GM12878 (cell line): ENCODE measurements at regions not wholly inside any gene's neighbourhood (a gene's known extent, or its start where the extent isn't known, plus 50 kb on each side); places are given as distances from the start of the nearest gene placed in this dataset.

Experiments
- ATAC-seq: fragments of 200-7000 bp; cut with Tn5 transposase; 3 replicates; pipeline ENCODE4 v1.9.1; 2020; ENCODE audit warnings: mild to moderate bottlenecking, moderate library complexity
- BruUV-seq: library from RNA; stranded (reverse); fragments of 400-500 nt; replicated peaks from 2 replicates; lab custom pipeline; 2021; lab: Mats Ljungman, UMichigan
- CTCF ChIA-PET: fragments of 300-600 bp; sonication (Branson Sonifier 250); formaldehyde crosslinking; extraction: SDS; loops from one replicate; lab custom pipeline; 2021; ENCODE audit warnings: inconsistent platforms; lab: Yijun Ruan, JAX
- POLR2A ChIA-PET: fragments of 350-600 bp; formaldehyde crosslinking; extraction: SDS; loops from one replicate; lab custom pipeline; 2021; ENCODE audit warnings: inconsistent platforms; lab: Charles Lee
- RAD21 ChIA-PET: fragments of 300-600 bp; sonication (Branson Sonifier 250); formaldehyde crosslinking; loops from one replicate; lab custom pipeline; 2023; ENCODE audit warnings: antibody characterized with exemption; ENCODE audit not compliant: unreplicated experiment; lab: Charles Lee
- SMC1A ChIA-PET: fragments of 300-600 bp; sonication (Branson Sonifier 250); formaldehyde crosslinking; loops from one replicate; lab custom pipeline; 2023; ENCODE audit not compliant: unreplicated experiment, uncharacterized antibody; lab: Charles Lee
- DNase-seq: peaks from one replicate; pipeline ENCODE4 v3.0.0-alpha.2; 2011; ENCODE audit warnings: low read depth, low spot score
- FAIRE-seq: peaks from 3 replicates; lab custom pipeline; 2011; peaks lifted over from hg19 to GRCh38; lab: Jason Lieb, UNC
- H2AFZ ChIP-seq: 2 replicates; pipeline ENCODE4 v1.6.0; 2011; ENCODE audit warnings: low read depth, low read length, control low read depth; ENCODE audit not compliant: control insufficient read depth
- H3K27ac ChIP-seq: 2 replicates; pipeline ENCODE4 v1.5.1; 2011; ENCODE audit warnings: control low read depth; ENCODE audit not compliant: control insufficient read depth, insufficient read depth
- H3K27me3 ChIP-seq, 2 experiments: replicated peaks in 1 of 2; 2 replicates each; pipeline versions ENCODE4 v1.6.0 to v1.6.1; 2011; ENCODE audit warnings: low read length in 1 of 2; ENCODE audit not compliant: control insufficient read depth in 2 of 2, insufficient read depth in 2 of 2
- H3K36me3 ChIP-seq, 2 experiments: 2 replicates each; pipeline ENCODE4 v1.5.1; 2011; ENCODE audit warnings: low read length in 1 of 2; ENCODE audit not compliant: control insufficient read depth in 2 of 2, insufficient read depth in 2 of 2
- H3K4me1 ChIP-seq: 2 replicates; pipeline ENCODE4 v1.6.1; 2011; ENCODE audit warnings: mild to moderate bottlenecking, low read length, moderate library complexity, mixed read lengths; ENCODE audit not compliant: control insufficient read depth, insufficient read depth
- H3K4me2 ChIP-seq: 2 replicates; pipeline ENCODE4 v1.6.0; 2011; ENCODE audit warnings: control low read depth; ENCODE audit not compliant: control insufficient read depth, insufficient read depth
- H3K4me3 ChIP-seq: fragments of 200-600 bp; sonication (generic); 2 replicates; pipeline ENCODE4 v1.5.1; 2016
- H3K79me2 ChIP-seq: 2 replicates; pipeline ENCODE4 v1.6.0; 2011; ENCODE audit warnings: low read length; ENCODE audit not compliant: control insufficient read depth, insufficient read depth
- H3K9ac ChIP-seq: 2 replicates; pipeline ENCODE4 v1.8.0; 2011; ENCODE audit warnings: low read length, control low read depth, mixed read lengths; ENCODE audit not compliant: control insufficient read depth, insufficient read depth
- H3K9me3 ChIP-seq: replicated peaks from 3 replicates; pipeline ENCODE4 v1.5.1; 2011; ENCODE audit warnings: mild to moderate bottlenecking, low read length; ENCODE audit not compliant: control insufficient read depth, insufficient read depth
- H4K20me1 ChIP-seq: 2 replicates; pipeline ENCODE4 v1.6.0; 2011; ENCODE audit not compliant: control insufficient read depth, insufficient read depth
- ASH2L ChIP-seq: fragments of 300-600, 200-600 bp; sonication (generic); IDR thresholded peaks from 2 replicates; pipeline ENCODE4 v1.6.1; 2017; ENCODE audit warnings: low read depth, mild to moderate bottlenecking, borderline replicate concordance
- CEBPB ChIP-seq, 2 experiments: fragments of 150-350 bp in 1 of 2; IDR thresholded peaks; 2 replicates each; pipeline ENCODE4 v1.6.1; 2012 to 2014; ENCODE audit warnings: low read depth in 2 of 2, low read length in 2 of 2, borderline replicate concordance in 1 of 2, inconsistent platforms in 1 of 2
- CREB1 ChIP-seq: IDR thresholded peaks from 2 replicates; pipeline ENCODE4 v1.6.1; 2012; ENCODE audit warnings: low read depth, mild to moderate bottlenecking, inconsistent platforms
- EGR1 ChIP-seq, 2 experiments: IDR thresholded peaks; 1 replicate in 1 of 2; 2 replicates in 1 of 2; pipeline ENCODE4 v1.6.1; 2011 to 2012; ENCODE audit warnings: low read depth in 2 of 2, low read length in 2 of 2, borderline replicate concordance in 1 of 2, mild to moderate bottlenecking in 1 of 2, moderate library complexity in 1 of 2
- ESRRA ChIP-seq: IDR thresholded peaks from 2 replicates; pipeline ENCODE4 v1.6.1; 2012; ENCODE audit warnings: mild to moderate bottlenecking, low read length, improper control_type of control experiment
- KAT2A ChIP-seq: conservative IDR thresholded peaks from 2 replicates; pipeline ENCODE4 v1.6.1; 2011; ENCODE audit warnings: low read depth, low read length; ENCODE audit not compliant: control insufficient read depth
- MXI1 ChIP-seq: fragments of 150-350 bp; IDR thresholded peaks from 2 replicates; pipeline ENCODE4 v1.6.1; 2011; ENCODE audit warnings: low read depth, mild to moderate bottlenecking, inconsistent platforms, low read length, improper control_type of control experiment
- NR2C1 ChIP-seq: fragments of 450-650 bp; IDR thresholded peaks from 2 replicates; pipeline ENCODE4 v1.6.1; 2017; ENCODE audit warnings: antibody characterized with exemption, mild to moderate bottlenecking, moderate library complexity
- STAT1 ChIP-seq: fragments of 450-650 bp; conservative IDR thresholded peaks from 2 replicates; pipeline ENCODE4 v1.6.1; 2014; ENCODE audit warnings: antibody characterized with exemption, mild to moderate bottlenecking
- WRNIP1 ChIP-seq: IDR thresholded peaks from 2 replicates; pipeline ENCODE4 v1.6.1; 2011; ENCODE audit warnings: low read depth, low read length, improper control_type of control experiment, borderline replicate concordance
- ZBED1 ChIP-seq: IDR thresholded peaks from 2 replicates; pipeline ENCODE4 v1.6.1; 2016; ENCODE audit warnings: borderline replicate concordance
- ZNF384 ChIP-seq: IDR thresholded peaks from 2 replicates; pipeline ENCODE4 v1.6.1; 2012; ENCODE audit warnings: low read depth, mild to moderate bottlenecking, low read length, improper control_type of control experiment, borderline replicate concordance
- WGBS: methylation state at CpG from one replicate; pipeline ENCODE4 v1.1.6; 2016; ENCODE audit warnings: low lambda C conversion rate; ENCODE audit not compliant: insufficient replicate concordance, insufficient coverage; ENCODE audit errors: missing lambda C conversion rate; 5-methylcytosine and 5-hydroxymethylcytosine counted together
- in situ Hi-C: fragments of 300-500 bp; cut with MboI; formaldehyde crosslinking; loops from 9 replicates; pipeline ENCODE4 v1.14.3; 2018; ENCODE audit warnings: mixed read lengths
- intact Hi-C: fragments of 100-400 bp; cut with micrococcal nuclease; formaldehyde crosslinking; loops from one replicate; pipeline ENCODE4 v1.14.2; 2022; ENCODE audit not compliant: unreplicated experiment
- TF ChIP-seq, protein P1 (sequence below): fragments of 450-650 bp; IDR thresholded peaks from 2 replicates; pipeline ENCODE4 v1.6.1; 2017; ENCODE audit warnings: low read depth, mild to moderate bottlenecking, moderate library complexity
- TF ChIP-seq, protein P2 (sequence below): fragments of 450-650 bp; formaldehyde crosslinking; IDR thresholded peaks from 2 replicates; pipeline ENCODE4 v1.5.0; 2022; ENCODE audit warnings: mild to moderate bottlenecking, missing genetic modification characterization

DNA sequence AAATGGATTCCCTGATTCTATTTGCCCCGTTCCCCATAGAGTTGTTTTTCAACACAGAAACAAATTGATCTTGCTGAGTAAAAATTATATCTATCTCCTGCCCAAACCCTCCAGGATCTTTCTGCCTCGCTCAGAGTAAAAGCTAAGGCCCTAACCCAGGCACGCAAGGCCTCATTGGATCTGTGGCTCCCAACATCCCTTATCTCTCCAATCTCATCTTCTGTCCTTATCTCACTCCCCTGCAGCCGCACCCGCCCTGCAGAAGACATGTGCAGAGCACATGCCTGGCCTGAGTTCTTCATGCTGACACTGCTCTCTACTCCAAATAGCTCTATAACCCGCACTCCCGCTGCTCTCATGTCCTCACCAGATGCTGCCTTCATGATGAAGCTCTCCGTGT is 543.8 kb upstream of the ZFP42 start:
- intact Hi-C loops (no loop called here), in situ Hi-C loops (no loop called here)
- DNase-seq (no peak), ATAC-seq (no peak), FAIRE-seq (no peak)
- ChIA-PET SMC1A (no interaction called here), CTCF (no interaction called here), RAD21 (no interaction called here), POLR2A (no interaction called here)
- Histone ChIP-seq H3K27ac (no peak overlapping the region), H3K9ac (no peak overlapping the region), H3K9me3 (no peaks in the 10 kb centered on the region), H3K4me2 (no peak overlapping the region), H3K36me3 (no peaks in the 10 kb centered on the region), H4K20me1 (no peaks in the 10 kb centered on the region), H3K27me3 (no peaks in the 10 kb centered on the region), H3K79me2 (no peaks in the 10 kb centered on the region), H3K4me3 (no peak overlapping the region), H2AFZ (no peak overlapping the region), H3K4me1 (no peaks in the 10 kb centered on the region)
- 35% methylated on average over 8 of the region's 8 CpGs for WGBS
- BruUV-seq, result no TSS peak
- TF ChIP-seq MXI1 (no peak), EGR1 (IDR thresholded peaks at IDR 0.05; ENCODE audit: borderline replicate concordance in 1 of 2, low read depth in 2 of 2, low read length in 2 of 2) (no peak), KAT2A (no peak), NR2C1 (no peak), WRNIP1 (no peak)

DNA sequence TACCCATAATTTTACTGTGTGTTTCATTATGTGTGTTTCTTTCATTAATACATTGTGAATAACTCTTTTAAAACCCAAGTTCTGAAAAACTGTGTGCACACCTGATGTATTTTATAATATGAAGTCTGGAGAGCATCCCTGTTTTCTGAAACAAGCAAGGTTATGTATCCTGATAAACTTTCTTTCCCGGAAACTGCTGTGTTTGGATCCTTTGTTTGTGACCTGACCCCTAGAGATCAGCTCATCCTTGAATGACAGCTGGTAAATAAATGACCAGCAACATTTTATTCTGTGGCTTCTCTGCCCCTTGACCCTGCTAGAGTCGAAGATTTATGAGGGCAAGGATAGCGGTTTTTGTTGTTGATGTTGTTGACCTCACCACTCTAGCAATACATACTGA is 535.6 kb upstream of the ZFP42 start:
- ChIA-PET CTCF (no interaction called here), SMC1A (interaction anchor here (0.8 kb wide), 1 partner anchor 10 kb away, joined by 3 read pairs; no protein-coding TSS in a partner anchor), POLR2A (no interaction called here), RAD21 (no interaction called here)
- WGBS, result 9% methylated on average over 3 of the region's 3 CpGs
- Histone ChIP-seq H4K20me1 (no peaks in the 10 kb centered on the region), H3K79me2 (no peaks in the 10 kb centered on the region), H3K4me3 (no peak overlapping the region), H3K36me3 (no peaks in the 10 kb centered on the region), H3K27me3 (no peaks in the 10 kb centered on the region), H3K9ac (no peak overlapping the region), H3K9me3 (no peaks in the 10 kb centered on the region), H3K4me2 (no peak overlapping the region), H2AFZ (no peak overlapping the region), H3K4me1 (no peaks in the 10 kb centered on the region), H3K27ac (no peak overlapping the region)
- ATAC-seq (no peak), DNase-seq (no peak), FAIRE-seq (no peak)
- BruUV-seq, result no TSS peak
- intact Hi-C loops, result no loop called here
- in situ Hi-C loops, result no loop called here
- no peak for TF ChIP-seq STAT1
- TF ChIP-seq, protein P1, sequence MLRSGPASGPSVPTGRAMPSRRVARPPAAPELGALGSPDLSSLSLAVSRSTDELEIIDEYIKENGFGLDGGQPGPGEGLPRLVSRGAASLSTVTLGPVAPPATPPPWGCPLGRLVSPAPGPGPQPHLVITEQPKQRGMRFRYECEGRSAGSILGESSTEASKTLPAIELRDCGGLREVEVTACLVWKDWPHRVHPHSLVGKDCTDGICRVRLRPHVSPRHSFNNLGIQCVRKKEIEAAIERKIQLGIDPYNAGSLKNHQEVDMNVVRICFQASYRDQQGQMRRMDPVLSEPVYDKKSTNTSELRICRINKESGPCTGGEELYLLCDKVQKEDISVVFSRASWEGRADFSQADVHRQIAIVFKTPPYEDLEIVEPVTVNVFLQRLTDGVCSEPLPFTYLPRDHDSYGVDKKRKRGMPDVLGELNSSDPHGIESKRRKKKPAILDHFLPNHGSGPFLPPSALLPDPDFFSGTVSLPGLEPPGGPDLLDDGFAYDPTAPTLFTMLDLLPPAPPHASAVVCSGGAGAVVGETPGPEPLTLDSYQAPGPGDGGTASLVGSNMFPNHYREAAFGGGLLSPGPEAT, result no peak
- no peak for TF ChIP-seq ASH2L
- TF ChIP-seq ZBED1, result no peak
- no peak for TF ChIP-seq MXI1
- TF ChIP-seq CREB1, result no peak
- no peak for TF ChIP-seq ESRRA
- TF ChIP-seq, protein P2, sequence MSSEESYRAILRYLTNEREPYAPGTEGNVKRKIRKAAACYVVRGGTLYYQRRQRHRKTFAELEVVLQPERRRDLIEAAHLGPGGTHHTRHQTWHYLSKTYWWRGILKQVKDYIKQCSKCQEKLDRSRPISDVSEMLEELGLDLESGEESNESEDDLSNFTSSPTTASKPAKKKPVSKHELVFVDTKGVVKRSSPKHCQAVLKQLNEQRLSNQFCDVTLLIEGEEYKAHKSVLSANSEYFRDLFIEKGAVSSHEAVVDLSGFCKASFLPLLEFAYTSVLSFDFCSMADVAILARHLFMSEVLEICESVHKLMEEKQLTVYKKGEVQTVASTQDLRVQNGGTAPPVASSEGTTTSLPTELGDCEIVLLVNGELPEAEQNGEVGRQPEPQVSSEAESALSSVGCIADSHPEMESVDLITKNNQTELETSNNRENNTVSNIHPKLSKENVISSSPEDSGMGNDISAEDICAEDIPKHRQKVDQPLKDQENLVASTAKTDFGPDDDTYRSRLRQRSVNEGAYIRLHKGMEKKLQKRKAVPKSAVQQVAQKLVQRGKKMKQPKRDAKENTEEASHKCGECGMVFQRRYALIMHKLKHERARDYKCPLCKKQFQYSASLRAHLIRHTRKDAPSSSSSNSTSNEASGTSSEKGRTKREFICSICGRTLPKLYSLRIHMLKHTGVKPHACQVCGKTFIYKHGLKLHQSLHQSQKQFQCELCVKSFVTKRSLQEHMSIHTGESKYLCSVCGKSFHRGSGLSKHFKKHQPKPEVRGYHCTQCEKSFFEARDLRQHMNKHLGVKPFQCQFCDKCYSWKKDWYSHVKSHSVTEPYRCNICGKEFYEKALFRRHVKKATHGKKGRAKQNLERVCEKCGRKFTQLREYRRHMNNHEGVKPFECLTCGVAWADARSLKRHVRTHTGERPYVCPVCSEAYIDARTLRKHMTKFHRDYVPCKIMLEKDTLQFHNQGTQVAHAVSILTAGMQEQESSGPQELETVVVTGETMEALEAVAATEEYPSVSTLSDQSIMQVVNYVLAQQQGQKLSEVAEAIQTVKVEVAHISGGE (CRISPR knock-in tag), result no peak
- TF ChIP-seq CEBPB (IDR thresholded peaks at IDR 0.05; ENCODE audit: borderline replicate concordance in 1 of 2, low read depth in 2 of 2, low read length in 2 of 2), result no peak
- no peak for TF ChIP-seq ZNF384
